H54 (cell line): ENCODE measurements at regions not wholly inside any gene's neighbourhood (a gene's known extent, or its start where the extent isn't known, plus 50 kb on each side); places are given as distances from the start of the nearest gene placed in this dataset.

Experiments used
- DNase-seq: peaks from one replicate; pipeline ENCODE4 v3.0.0; 2011; ENCODE audit warnings: low spot score, mixed read lengths; ENCODE audit not compliant: insufficient read length
- FAIRE-seq: peaks from 3 replicates; lab custom pipeline; 2011; peaks lifted over from hg19 to GRCh38; lab: Jason Lieb, UNC
- POLR2A ChIP-seq: IDR thresholded peaks from 2 replicates; pipeline ENCODE4 v1.6.1; 2011; ENCODE audit warnings: low read depth, mild to moderate bottlenecking, low read length

DNA sequence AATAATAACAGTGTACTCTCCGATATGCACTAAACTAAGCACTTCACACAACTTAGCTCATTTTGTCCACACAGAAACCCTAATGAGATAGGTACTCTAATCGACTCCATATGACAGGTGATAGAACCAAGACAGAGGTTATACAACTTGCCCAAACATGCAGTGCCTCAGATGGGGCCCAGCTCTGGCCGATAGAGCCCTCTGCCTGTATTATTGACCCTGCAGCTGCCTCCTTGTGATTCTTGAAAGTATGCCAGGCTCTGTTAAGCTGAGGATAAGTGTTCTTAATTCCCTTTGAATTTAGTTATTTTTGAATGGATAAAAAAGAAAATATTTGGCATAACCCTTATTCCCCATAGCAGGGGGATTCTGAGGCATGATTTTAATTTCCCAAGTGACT, 78.5 kb downstream of the HMHB1 start:
- DNase-seq (no peak), FAIRE-seq (no peak)
- no peak for TF ChIP-seq POLR2A

DNA sequence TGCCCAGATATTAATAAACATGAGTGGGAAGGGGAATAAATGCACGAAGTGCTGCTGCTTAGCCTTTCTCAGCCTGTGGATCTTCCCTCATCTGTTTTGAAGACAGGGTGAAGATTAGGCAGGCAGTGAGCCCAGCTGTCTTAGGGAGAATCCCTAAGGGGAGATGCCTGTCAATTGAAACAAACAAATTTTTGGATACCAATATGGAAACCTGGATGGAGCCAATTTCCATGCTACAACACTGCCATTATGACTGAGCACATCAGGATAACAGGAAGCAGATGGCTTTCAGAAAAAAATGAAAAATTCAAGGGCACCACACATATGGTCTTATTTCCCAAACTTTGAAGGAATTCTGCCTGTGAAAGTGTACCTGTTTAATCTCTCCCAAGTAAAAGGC, 80.3 kb downstream of the HMHB1 start:
- DNase-seq (no peak), FAIRE-seq (no peak)
- no peak for TF ChIP-seq POLR2A

DNA sequence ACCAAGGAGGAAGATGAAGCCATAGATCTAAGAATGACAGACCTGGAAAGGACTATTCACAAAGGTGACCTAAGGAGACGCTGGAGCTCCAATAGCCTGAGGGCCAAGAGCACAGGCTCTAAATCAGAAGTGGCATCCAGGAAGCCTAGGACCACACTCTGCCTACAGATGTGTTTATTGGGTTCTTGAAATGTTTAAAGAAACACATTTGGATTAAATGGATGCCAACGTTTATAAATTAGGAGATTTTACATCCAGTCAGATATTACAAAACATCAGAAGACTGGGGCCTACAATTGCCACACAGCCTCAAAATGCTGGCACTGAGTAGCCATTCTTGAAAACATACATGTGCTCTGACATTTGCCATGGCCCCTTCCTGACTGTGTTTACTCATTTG, 80.9 kb downstream of the HMHB1 start:
- FAIRE-seq (no peak), DNase-seq (no peak)
- TF ChIP-seq POLR2A = no peak

DNA sequence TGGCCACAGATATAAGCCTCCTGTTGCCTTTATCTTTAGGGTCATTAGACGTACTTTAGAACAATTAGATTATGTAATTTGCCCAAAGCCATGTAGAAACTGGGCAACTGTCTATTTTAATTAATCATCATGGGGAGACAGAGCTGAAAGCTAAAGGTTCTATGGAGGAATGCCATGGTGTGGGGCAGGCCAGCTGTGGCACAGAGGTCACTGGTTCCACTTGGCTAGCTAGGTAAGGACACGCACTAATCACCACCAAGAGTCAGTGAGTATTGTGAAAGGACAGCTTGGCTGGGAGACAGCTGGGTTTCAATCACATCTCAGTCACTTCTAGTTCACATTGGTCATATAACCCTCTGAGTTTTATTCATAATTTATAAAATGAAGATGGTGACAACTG, 81.7 kb downstream of the HMHB1 start:
- FAIRE-seq (no peak), DNase-seq (no peak)
- no peak for TF ChIP-seq POLR2A

DNA sequence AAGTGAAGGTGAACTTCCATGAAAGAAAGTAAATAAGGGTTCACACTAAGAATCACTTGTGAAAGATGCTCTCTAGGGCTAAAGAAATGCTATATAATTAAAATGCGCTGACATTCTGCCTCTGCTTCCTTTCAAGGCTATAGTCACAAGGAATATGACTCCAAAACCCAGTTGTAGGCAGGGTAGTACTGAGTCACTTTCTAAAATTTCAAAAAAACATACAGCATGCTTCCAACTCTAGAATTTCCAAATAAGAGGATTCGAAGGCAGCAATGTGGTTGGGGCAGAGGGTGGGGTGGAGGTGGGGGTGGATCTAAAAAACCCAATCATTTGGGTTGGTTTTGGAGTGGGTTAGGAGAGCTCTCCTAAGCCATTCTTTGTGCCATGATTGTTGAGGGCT, 84.6 kb downstream of the HMHB1 start:
- no peak for FAIRE-seq
- no peak for TF ChIP-seq POLR2A
- no peak for DNase-seq

DNA sequence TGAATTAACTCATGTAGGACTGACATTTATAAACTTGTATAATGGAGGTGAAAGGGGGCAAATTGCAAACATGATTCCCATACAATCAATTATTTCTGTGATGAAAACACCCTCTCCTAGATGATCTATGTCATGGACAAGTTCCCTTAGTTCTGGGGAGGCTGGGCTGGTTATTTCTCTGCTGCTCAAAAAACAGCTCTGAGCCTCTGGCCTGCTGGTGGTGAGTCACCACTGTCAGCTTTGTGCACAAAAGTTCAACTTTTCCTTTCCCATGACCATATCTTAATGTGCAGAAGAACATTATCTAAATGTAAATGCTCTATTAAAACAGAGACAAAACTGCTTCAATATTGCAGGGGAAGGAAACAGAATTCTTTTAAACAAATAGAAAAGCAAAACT, 85.0 kb downstream of the HMHB1 start:
- peak; percentile 95 for FAIRE-seq
- no peak for DNase-seq
- TF ChIP-seq POLR2A = no peak

DNA sequence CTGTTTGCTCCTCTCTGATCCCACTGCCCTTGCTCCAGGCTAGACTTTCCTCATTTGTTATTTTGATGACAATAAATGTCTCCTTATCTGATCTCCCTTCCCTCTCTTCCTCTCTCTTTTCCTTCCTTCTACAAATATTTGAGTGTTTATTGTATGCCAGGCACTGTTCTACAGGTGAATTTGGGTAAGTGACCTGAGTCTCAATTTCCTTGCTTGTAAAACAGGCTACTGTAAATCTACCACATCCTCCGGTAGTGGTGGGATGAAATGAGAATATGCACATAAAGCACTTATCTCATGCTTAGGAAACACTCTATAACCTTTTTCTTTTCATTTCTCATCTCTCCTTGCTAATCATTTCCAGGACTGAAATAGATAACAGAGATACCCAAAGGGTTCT, 86.4 kb downstream of the HMHB1 start:
- no peak for TF ChIP-seq POLR2A
- FAIRE-seq (no peak), DNase-seq (no peak)

DNA sequence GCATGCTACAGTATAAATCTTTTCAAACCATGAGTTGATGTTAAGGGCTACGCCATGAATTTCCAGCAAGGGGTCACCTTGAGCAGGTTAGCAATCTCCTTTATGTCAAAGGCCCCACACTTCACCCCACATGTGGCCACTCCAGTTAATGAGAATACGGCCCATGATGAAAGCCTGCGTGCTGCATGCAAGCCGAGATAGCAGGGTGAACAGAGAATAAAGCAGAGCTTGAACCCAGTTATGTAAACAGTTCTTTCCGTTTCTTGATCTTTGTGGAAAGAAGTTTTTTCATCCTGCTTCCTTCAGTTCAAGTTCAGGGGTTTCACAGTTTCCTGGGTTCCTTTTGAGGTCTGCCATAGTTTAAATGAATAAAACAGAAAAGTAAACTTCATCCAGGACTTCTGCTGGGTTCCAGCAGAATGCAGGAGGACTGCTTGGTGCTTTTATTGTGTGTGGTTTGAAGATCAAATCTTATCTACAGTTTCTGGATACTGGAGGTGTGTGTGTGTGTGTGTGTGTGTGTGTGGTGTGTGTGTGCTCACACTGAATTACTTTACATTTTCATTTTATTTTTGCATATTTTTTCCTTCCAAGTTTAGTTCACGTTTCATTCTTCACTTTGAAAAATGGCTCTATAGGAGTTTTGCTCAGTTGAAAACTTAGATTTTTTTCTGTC, 87.1 kb downstream of the HMHB1 start:
- DNase-seq (no peak), FAIRE-seq (no peak)
- TF ChIP-seq POLR2A = no peak

DNA sequence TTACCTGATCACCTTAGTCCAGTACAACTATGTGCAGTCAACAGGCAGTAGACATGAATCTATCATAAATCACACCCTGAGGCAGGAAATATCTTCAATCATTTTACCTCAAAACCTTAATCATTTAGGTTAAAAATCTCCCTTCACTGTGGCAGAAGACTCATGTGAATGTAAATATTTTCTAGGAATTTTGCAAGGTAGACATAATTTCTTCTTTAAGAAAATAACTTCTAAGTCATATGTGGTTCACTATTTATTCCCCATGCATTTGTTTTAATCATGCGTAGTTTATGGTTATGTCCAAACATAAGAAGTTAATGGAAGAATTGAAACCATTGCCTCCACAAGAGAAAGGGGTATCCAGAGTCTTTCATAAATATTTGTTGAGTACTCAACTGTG, 97.0 kb downstream of the HMHB1 start:
- DNase-seq (no peak), FAIRE-seq (no peak)
- no peak for TF ChIP-seq POLR2A

DNA sequence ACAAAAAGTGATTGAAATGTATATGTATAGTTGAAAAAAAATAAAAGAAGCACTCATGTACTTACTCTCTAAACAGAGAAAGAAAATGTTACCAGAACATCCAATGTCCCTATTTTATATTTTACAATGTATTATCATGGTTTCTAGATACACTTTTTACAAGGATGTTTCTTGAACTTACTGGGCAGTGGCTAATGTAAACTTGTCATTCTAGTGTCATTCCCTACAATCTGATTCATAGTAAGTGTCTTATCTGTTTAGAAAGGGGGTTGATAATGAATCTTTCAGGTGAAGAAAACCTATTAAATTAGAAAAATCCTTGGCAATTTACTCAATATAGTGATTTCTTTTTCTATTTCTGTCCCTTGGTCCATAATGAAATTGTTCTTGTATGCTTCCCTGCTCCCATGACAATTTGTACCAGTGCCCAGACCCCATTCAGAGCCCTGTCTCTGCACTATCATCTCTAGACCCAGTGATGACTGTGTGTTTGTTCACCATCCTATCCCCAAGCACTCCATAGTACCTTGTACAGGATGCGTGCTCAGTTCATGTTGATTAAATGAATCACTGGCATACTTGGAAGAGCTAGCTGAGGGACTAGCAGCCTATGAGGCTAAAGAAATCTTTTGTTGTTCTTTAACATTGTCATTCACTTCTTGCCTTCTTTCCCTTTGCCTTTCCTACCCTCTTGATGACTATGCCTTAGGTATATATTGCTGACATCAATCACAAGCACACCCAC, 101.2 kb downstream of the HMHB1 start:
- TF ChIP-seq POLR2A = no peak
- DNase-seq (peak; percentile 36), FAIRE-seq (peak; percentile 99)

DNA sequence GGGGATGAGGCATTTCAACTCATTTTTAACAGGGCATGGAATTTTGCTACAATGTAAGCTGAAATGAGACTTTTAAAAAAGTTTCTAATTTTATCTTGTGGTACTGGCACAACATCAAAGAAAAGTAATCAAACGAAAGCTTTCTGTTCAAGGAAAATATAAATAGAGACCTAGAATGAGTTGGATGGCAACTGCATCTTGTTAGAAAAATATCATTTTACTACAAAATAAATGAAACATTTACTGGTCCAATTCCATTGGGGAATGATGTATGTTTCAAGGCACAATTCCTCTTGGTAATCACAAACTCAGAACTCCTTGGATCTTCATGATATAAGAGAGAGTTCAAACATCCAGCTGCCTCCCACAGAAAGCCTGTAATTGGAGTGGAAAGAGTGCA, 102.8 kb downstream of the HMHB1 start:
- DNase-seq (no peak), FAIRE-seq (no peak)
- TF ChIP-seq POLR2A = no peak

DNA sequence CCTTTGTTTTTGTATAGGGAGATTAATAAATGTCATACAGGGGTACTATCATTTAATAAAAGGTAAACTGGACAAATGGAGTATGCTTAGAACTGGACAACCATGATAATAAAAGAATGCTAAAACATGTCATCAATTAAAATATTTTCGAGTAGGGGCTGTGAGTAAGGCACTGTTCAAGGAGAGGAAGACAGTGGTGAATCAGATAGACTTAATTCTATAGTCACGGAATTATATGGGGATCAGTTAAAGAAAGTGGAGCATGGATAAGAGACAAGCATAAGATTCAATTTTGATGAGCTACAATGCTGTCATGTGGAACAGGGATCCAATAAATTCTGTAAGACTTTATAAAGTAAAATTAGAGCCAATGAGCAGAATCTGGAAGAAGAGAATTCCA, 104.5 kb downstream of the HMHB1 start:
- DNase-seq = no peak
- no peak for TF ChIP-seq POLR2A
- FAIRE-seq = no peak

DNA sequence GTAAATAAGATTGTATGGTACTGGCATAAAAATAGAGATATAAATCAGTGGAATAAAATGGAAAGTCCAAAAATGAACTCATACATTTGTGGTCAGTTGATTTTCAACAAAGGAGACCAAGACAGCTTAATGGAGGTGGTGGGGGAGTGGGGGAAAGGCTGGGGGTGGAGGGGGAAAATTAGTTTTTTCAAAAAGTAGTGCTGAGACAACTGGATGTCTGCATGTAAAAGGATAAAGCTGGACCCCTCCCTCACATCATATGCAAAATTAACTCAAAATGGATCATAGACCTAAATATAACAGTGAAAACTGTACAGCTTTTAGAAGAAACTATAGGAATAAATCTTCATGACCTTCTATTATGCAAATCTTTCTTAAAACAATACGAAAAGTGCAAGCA, 107.0 kb downstream of the HMHB1 start:
- DNase-seq (no peak), FAIRE-seq (no peak)
- no peak for TF ChIP-seq POLR2A

DNA sequence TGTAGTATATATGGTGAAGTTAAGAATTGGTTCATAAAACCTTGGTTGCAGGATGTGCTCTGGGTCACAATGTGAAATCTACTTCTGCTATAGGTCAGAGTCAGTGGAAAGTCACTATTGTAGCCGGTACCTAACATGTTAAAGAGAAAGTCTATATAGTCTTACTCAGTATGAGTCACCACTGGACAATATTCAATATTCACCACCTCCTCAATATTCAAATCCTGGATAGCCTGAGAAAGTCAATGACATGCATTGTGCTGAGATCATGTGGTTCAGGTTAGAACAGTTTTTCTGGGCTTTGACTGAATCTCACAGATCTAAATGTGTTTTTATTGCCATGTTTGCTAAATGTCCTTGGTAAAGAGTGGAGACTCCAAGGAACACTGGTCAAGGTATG, 108.8 kb downstream of the HMHB1 start:
- DNase-seq (no peak), FAIRE-seq (peak; percentile 98)
- no peak for TF ChIP-seq POLR2A
